HEK293 (cell line): ENCODE measurements at regions not wholly inside any gene's neighbourhood (a gene's known extent, or its start where the extent isn't known, plus 50 kb on each side); places are given as distances from the start of the nearest gene placed in this dataset.

Source experiments
- CTCF ChIA-PET: fragments of 350-600 bp; formaldehyde crosslinking; extraction: SDS; loops from one replicate; lab custom pipeline; 2021; ENCODE audit warnings: antibody characterized with exemption; lab: Yijun Ruan, JAX
- POLR2A ChIA-PET: fragments of 300-600 bp; formaldehyde crosslinking; extraction: SDS; loops from one replicate; lab custom pipeline; 2020; ENCODE audit warnings: antibody characterized with exemption, inconsistent platforms; lab: Yijun Ruan, JAX
- H3K27ac ChIP-seq: fragments of 200-500 bp; sonication (Bioruptor generic); 2 replicates; pipeline ENCODE4 v1.5.1; 2014; ENCODE audit warnings: low read depth, low read length, control low read depth, inconsistent platforms; ENCODE audit errors: extremely low read depth
- H3K36me3 ChIP-seq, 2 experiments: fragments of 200-500 bp in 1 of 2; sonication (Bioruptor generic) in 1 of 2; 1 replicate in 1 of 2; 2 replicates in 1 of 2; pipeline ENCODE4 v1.5.1; 2014 to 2017; ENCODE audit warnings: inconsistent platforms in 2 of 2, low read length in 2 of 2; ENCODE audit not compliant: control insufficient read depth in 2 of 2, insufficient read depth in 1 of 2
- H3K4me1 ChIP-seq: fragments of 200-500 bp; sonication (Bioruptor generic); 2 replicates; pipeline ENCODE4 v1.5.1; 2014; ENCODE audit warnings: mild to moderate bottlenecking, low read length, inconsistent platforms; ENCODE audit not compliant: control insufficient read depth, insufficient read depth
- H3K4me3 ChIP-seq: 2 replicates; pipeline ENCODE4 v1.5.1; 2011; ENCODE audit warnings: low read depth, mild to moderate bottlenecking, control low read depth, low read length, moderate library complexity
- H3K9me3 ChIP-seq: fragments of 200-500 bp; sonication (Bioruptor generic); 2 replicates; pipeline ENCODE4 v1.5.1; 2014; ENCODE audit warnings: low read depth, low read length, inconsistent platforms; ENCODE audit not compliant: control insufficient read depth, insufficient read depth
- ELK4 ChIP-seq: IDR thresholded peaks from 2 replicates; pipeline ENCODE4 v1.6.1; 2011; ENCODE audit warnings: mild to moderate bottlenecking, low read depth, low read length, borderline replicate concordance
- HIC1 ChIP-seq: fragments of 450-650 bp; formaldehyde crosslinking; IDR thresholded peaks from 2 replicates; pipeline ENCODE4 v1.5.1; 2016; ENCODE audit warnings: missing biosample characterization, missing genetic modification characterization
- KLF17 ChIP-seq: fragments of 450-650 bp; formaldehyde crosslinking; IDR thresholded peaks from 2 replicates; pipeline ENCODE4 v1.5.1; 2016; ENCODE audit warnings: missing biosample characterization, missing genetic modification characterization
- MEIS1 ChIP-seq: sonication (generic); formaldehyde crosslinking; IDR thresholded peaks from 2 replicates; pipeline ENCODE4 v1.8.1; 2022; ENCODE audit warnings: missing genetic modification reagents, mild to moderate bottlenecking, borderline replicate concordance
- PRDM1 ChIP-seq: fragments of 450-650 bp; formaldehyde crosslinking; IDR thresholded peaks from 2 replicates; pipeline ENCODE4; 2016; ENCODE audit warnings: missing biosample characterization, missing genetic modification characterization
- SCRT2 ChIP-seq: fragments of 450-650 bp; formaldehyde crosslinking; IDR thresholded peaks from 2 replicates; pipeline ENCODE4 v1.5.1; 2016; ENCODE audit warnings: missing biosample characterization, missing genetic modification characterization
- ZNF121 ChIP-seq: fragments of 450-650 bp; formaldehyde crosslinking; IDR thresholded peaks from 2 replicates; pipeline ENCODE4 v1.5.1; 2016; ENCODE audit warnings: missing biosample characterization, missing genetic modification characterization
- ZNF138 ChIP-seq: fragments of 450-650 bp; formaldehyde crosslinking; IDR thresholded peaks from 2 replicates; pipeline ENCODE4 v1.5.1; 2016; ENCODE audit warnings: missing biosample characterization, missing genetic modification characterization, borderline replicate concordance
- ZNF157 ChIP-seq: fragments of 450-650 bp; formaldehyde crosslinking; IDR thresholded peaks from 2 replicates; pipeline ENCODE4 v1.5.1; 2016; ENCODE audit warnings: missing biosample characterization, missing genetic modification characterization
- ZNF169 ChIP-seq: fragments of 450-650 bp; formaldehyde crosslinking; IDR thresholded peaks from 2 replicates; pipeline ENCODE4 v1.5.1; 2016; ENCODE audit warnings: missing biosample characterization, missing genetic modification characterization
- ZNF280D ChIP-seq: fragments of 450-650 bp; formaldehyde crosslinking; IDR thresholded peaks from 2 replicates; pipeline ENCODE4 v1.5.1; 2016; ENCODE audit warnings: missing biosample characterization, missing genetic modification characterization
- ZNF311 ChIP-seq: fragments of 450-650 bp; formaldehyde crosslinking; IDR thresholded peaks from 2 replicates; pipeline ENCODE4 v1.5.1; 2017; ENCODE audit warnings: missing biosample characterization, missing genetic modification characterization, borderline replicate concordance
- ZNF394 ChIP-seq: fragments of 450-650 bp; formaldehyde crosslinking; IDR thresholded peaks from 2 replicates; pipeline ENCODE4 v1.5.1; 2016; ENCODE audit warnings: missing biosample characterization, missing genetic modification characterization, mild to moderate bottlenecking, moderate library complexity, borderline replicate concordance
- ZNF416 ChIP-seq: fragments of 450-650 bp; formaldehyde crosslinking; IDR thresholded peaks from 2 replicates; pipeline ENCODE4 v1.5.1; 2016; ENCODE audit warnings: missing biosample characterization, missing genetic modification characterization
- ZNF48 ChIP-seq: fragments of 450-650 bp; formaldehyde crosslinking; IDR thresholded peaks from 2 replicates; pipeline ENCODE4 v1.5.1; 2016; ENCODE audit warnings: missing biosample characterization, missing genetic modification characterization
- ZNF518A ChIP-seq: fragments of 450-650 bp; formaldehyde crosslinking; conservative IDR thresholded peaks from 2 replicates; pipeline ENCODE4 v1.5.1; 2016; ENCODE audit warnings: low read depth, missing biosample characterization, missing genetic modification characterization
- ZNF530 ChIP-seq: fragments of 450-650 bp; formaldehyde crosslinking; IDR thresholded peaks from 2 replicates; pipeline ENCODE4 v1.5.1; 2016; ENCODE audit warnings: low read depth, missing biosample characterization, missing genetic modification characterization
- ZNF544 ChIP-seq: fragments of 450-650 bp; formaldehyde crosslinking; IDR thresholded peaks from 2 replicates; pipeline ENCODE4 v1.5.0; 2017; ENCODE audit warnings: missing biosample characterization, missing genetic modification characterization
- ZNF664 ChIP-seq: fragments of 450-650 bp; formaldehyde crosslinking; IDR thresholded peaks from 2 replicates; pipeline ENCODE4 v1.5.1; 2016; ENCODE audit warnings: missing biosample characterization, missing genetic modification characterization
- ZNF677 ChIP-seq: fragments of 450-650 bp; IDR thresholded peaks from 2 replicates; pipeline ENCODE4 v1.5.0; 2018; ENCODE audit warnings: missing biosample characterization, mild to moderate bottlenecking, missing genetic modification characterization, moderate library complexity
- ZNF747 ChIP-seq: fragments of 450-650 bp; formaldehyde crosslinking; IDR thresholded peaks from 2 replicates; pipeline ENCODE4 v1.5.1; 2016; ENCODE audit warnings: missing biosample characterization, missing genetic modification characterization
- ZSCAN23 ChIP-seq: fragments of 450-650 bp; formaldehyde crosslinking; IDR thresholded peaks from 2 replicates; pipeline ENCODE4 v1.5.1; 2016; ENCODE audit warnings: missing biosample characterization, missing genetic modification characterization

GRCh38 chr11:11117730-11118129 lies 235.3 kb downstream of the CSNK2A3 start (continued):
- TF ChIP-seq MEIS1 (CRISPR knock-in tag) = no peak
- no peak for TF ChIP-seq ZNF544 (tag by site-specific recombination)
- TF ChIP-seq ZNF311 (tag by site-specific recombination) = no peak
- TF ChIP-seq SCRT2 (tag by site-specific recombination) = no peak
- no peak for TF ChIP-seq ZSCAN23
- TF ChIP-seq ZNF169 (tag by site-specific recombination) = no peak

GRCh38 chr11:11115475-11115874 lies 237.6 kb downstream of the CSNK2A3 start:
- ChIA-PET POLR2A (no interaction called here), CTCF (interaction anchor here (0.7 to 1.5 kb wide), 2 partner anchors 41 to 86 kb away, joined by 3 to 5 read pairs; no protein-coding TSS in a partner anchor)
- no peaks in the 10 kb centered on the region for H3K9me3 ChIP-seq
- TF ChIP-seq ZNF280D (tag by site-specific recombination) = no peak
- no peak for TF ChIP-seq ZNF121 (tag by site-specific recombination)
- no peaks in the 10 kb centered on the region for H3K4me1 ChIP-seq
- no peak overlapping the region for H3K27ac ChIP-seq
- H3K36me3 ChIP-seq = no peaks in the 10 kb centered on the region
- no peak overlapping the region for H3K4me3 ChIP-seq

- POLR2A ChIA-PET = no interaction called here
- CTCF ChIA-PET = interaction anchor here (0.7 kb wide), 1 partner anchor 14 kb away, joined by 3 read pairs; no protein-coding TSS in a partner anchor
- H3K27ac ChIP-seq = no peak overlapping the region
- no peak overlapping the region for H3K4me3 ChIP-seq
- H3K9me3 ChIP-seq = no peaks in the 10 kb centered on the region
- H3K36me3 ChIP-seq = no peaks in the 10 kb centered on the region
- H3K4me1 ChIP-seq = no peaks in the 10 kb centered on the region
- no peak for TF ChIP-seq KLF17 (tag by site-specific recombination)
- no peak for TF ChIP-seq ZNF394 (tag by site-specific recombination)
- TF ChIP-seq ZNF664 (tag by site-specific recombination) = no peak
- no peak for TF ChIP-seq ZNF677 (tag by site-specific recombination)
- TF ChIP-seq ZNF416 (tag by site-specific recombination) = no peak
- TF ChIP-seq ZNF518A = no peak
- TF ChIP-seq ZNF747 (tag by site-specific recombination) = no peak
- no peak for TF ChIP-seq ZNF530 (tag by site-specific recombination)
- no peak for TF ChIP-seq ELK4
- no peak for TF ChIP-seq ZNF48 (tag by site-specific recombination)
- no peak for TF ChIP-seq ZNF157 (tag by site-specific recombination)
- TF ChIP-seq HIC1 (tag by site-specific recombination) = no peak
- TF ChIP-seq ZNF138 (tag by site-specific recombination) = no peak
- TF ChIP-seq PRDM1 (tag by site-specific recombination) = no peak
These were observed 239.4 kb downstream of the CSNK2A3 start for GRCh38 chr11:11113626-11114025.
